ENCODE measurements at regions not wholly inside any gene's neighbourhood (a gene's known extent, or its start where the extent isn't known, plus 50 kb on each side); places are given as distances from the start of the nearest gene placed in this dataset.

DNA sequence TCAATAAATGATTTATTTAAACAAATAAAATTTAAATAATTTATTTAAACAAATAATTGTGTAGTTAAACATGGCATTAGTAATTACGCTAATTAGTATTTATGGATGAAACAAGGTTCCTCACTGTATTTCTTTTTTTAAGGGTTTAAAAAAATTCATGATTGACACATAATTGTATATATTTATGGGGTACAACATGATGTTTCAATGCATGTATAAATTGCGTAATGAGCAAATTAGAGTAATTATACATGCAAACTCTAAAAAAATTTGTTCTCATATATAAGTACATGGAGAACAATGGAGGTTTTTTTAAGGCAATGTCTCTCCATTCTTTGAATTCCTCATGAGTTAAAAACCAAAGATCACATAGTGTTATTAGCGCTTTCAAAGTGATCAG is 115.7 kb upstream of the KLF3 start:
- no peak overlapping the region for H2AFZ ChIP-seq (ENCODE audit: low read depth, low read length)
- no peaks in the 10 kb centered on the region for H3K79me2 ChIP-seq (replicated peaks; ENCODE audit: insufficient read depth, low read length)
- H3K27ac ChIP-seq (ENCODE audit: low read length) = no peak overlapping the region
- H3K4me2 ChIP-seq (ENCODE audit: low read length) = no peak overlapping the region
- H4K20me1 ChIP-seq (ENCODE audit: insufficient read depth) = no peaks in the 10 kb centered on the region
- no peaks in the 10 kb centered on the region for H3K36me3 ChIP-seq (ENCODE audit: insufficient read depth, low read length)
- TF ChIP-seq, protein P1, sequence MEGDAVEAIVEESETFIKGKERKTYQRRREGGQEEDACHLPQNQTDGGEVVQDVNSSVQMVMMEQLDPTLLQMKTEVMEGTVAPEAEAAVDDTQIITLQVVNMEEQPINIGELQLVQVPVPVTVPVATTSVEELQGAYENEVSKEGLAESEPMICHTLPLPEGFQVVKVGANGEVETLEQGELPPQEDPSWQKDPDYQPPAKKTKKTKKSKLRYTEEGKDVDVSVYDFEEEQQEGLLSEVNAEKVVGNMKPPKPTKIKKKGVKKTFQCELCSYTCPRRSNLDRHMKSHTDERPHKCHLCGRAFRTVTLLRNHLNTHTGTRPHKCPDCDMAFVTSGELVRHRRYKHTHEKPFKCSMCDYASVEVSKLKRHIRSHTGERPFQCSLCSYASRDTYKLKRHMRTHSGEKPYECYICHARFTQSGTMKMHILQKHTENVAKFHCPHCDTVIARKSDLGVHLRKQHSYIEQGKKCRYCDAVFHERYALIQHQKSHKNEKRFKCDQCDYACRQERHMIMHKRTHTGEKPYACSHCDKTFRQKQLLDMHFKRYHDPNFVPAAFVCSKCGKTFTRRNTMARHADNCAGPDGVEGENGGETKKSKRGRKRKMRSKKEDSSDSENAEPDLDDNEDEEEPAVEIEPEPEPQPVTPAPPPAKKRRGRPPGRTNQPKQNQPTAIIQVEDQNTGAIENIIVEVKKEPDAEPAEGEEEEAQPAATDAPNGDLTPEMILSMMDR (IDR thresholded peaks at IDR 0.05; ENCODE audit: poor library complexity, severe bottlenecking) = no peak
- no peak for TF ChIP-seq EZH2 (IDR thresholded peaks at IDR 0.05; ENCODE audit: borderline replicate concordance, insufficient read depth, low read length, poor library complexity, severe bottlenecking)
- TF ChIP-seq SMC3 (conservative IDR thresholded peaks at IDR 0.05; ENCODE audit: poor library complexity) = no peak
- H3K9me2 ChIP-seq (ENCODE audit: insufficient read depth, low read length) = no peaks in the 10 kb centered on the region
- H3K4me3 ChIP-seq (ENCODE audit: low read length) = no peak overlapping the region
- H3K27me3 ChIP-seq (ENCODE audit: insufficient read depth, low read depth, low read length) = no peaks in the 10 kb centered on the region
- no peaks in the 10 kb centered on the region for H3F3A ChIP-seq (ENCODE audit: insufficient read depth, low read length, poor library complexity, severe bottlenecking)
- no peak overlapping the region for H3K9ac ChIP-seq (ENCODE audit: low read length)
- H3K9me3 ChIP-seq (ENCODE audit: low read length) = no peaks in the 10 kb centered on the region

DNA sequence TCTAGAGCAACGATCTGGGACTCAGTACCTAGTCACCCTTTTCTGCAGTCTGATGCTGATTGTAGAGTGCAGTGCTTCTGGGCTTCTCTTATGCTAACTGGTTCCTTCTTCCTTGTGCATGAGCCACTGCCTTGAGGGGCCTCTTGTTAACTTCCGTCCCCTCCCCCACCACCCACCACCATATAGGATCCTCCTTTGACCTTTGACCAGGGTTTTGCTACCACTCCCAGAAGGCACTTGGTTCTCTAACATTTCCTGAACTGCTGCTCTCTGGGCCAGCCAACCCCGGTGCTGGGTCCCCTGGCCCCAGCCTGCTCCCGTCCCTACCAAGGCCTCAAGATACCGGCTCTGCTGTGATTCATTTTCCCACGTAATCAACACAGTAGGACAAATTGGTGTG is 104.6 kb upstream of the KLF3 start:
- no peaks in the 10 kb centered on the region for H3F3A ChIP-seq (ENCODE audit: insufficient read depth, low read length, poor library complexity, severe bottlenecking)
- H3K9me3 ChIP-seq (ENCODE audit: low read length) = no peaks in the 10 kb centered on the region
- no peaks in the 10 kb centered on the region for H3K9me2 ChIP-seq (ENCODE audit: insufficient read depth, low read length)
- TF ChIP-seq POLR2AphosphoS5 (IDR thresholded peaks at IDR 0.05) (no peak), SMC3 (conservative IDR thresholded peaks at IDR 0.05; ENCODE audit: poor library complexity) (no peak), EP300 (conservative IDR thresholded peaks at IDR 0.05; ENCODE audit: poor library complexity, severe bottlenecking) (no peak), EZH2 (IDR thresholded peaks at IDR 0.05; ENCODE audit: borderline replicate concordance, insufficient read depth, low read length, poor library complexity, severe bottlenecking) (no peak), MXI1 (conservative IDR thresholded peaks at IDR 0.05; ENCODE audit: poor library complexity, severe bottlenecking) (no peak), TAF1 (IDR thresholded peaks at IDR 0.05; ENCODE audit: low read depth) (no peak), RAD21 (conservative IDR thresholded peaks at IDR 0.05) (no peak)
- TF ChIP-seq, protein P1 (IDR thresholded peaks at IDR 0.05; ENCODE audit: poor library complexity, severe bottlenecking) = no peak
- TF ChIP-seq, protein P2, sequence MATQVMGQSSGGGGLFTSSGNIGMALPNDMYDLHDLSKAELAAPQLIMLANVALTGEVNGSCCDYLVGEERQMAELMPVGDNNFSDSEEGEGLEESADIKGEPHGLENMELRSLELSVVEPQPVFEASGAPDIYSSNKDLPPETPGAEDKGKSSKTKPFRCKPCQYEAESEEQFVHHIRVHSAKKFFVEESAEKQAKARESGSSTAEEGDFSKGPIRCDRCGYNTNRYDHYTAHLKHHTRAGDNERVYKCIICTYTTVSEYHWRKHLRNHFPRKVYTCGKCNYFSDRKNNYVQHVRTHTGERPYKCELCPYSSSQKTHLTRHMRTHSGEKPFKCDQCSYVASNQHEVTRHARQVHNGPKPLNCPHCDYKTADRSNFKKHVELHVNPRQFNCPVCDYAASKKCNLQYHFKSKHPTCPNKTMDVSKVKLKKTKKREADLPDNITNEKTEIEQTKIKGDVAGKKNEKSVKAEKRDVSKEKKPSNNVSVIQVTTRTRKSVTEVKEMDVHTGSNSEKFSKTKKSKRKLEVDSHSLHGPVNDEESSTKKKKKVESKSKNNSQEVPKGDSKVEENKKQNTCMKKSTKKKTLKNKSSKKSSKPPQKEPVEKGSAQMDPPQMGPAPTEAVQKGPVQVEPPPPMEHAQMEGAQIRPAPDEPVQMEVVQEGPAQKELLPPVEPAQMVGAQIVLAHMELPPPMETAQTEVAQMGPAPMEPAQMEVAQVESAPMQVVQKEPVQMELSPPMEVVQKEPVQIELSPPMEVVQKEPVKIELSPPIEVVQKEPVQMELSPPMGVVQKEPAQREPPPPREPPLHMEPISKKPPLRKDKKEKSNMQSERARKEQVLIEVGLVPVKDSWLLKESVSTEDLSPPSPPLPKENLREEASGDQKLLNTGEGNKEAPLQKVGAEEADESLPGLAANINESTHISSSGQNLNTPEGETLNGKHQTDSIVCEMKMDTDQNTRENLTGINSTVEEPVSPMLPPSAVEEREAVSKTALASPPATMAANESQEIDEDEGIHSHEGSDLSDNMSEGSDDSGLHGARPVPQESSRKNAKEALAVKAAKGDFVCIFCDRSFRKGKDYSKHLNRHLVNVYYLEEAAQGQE (IDR thresholded peaks at IDR 0.05; ENCODE audit: borderline replicate concordance) = no peak
- no peak overlapping the region for H3K4me2 ChIP-seq (ENCODE audit: low read length)
- H3K36me3 ChIP-seq (ENCODE audit: insufficient read depth, low read length) = no peaks in the 10 kb centered on the region
- H3K79me2 ChIP-seq (replicated peaks; ENCODE audit: insufficient read depth, low read length) = no peaks in the 10 kb centered on the region
- H3K9ac ChIP-seq (ENCODE audit: low read length) = no peak overlapping the region
- no peaks in the 10 kb centered on the region for H4K20me1 ChIP-seq (ENCODE audit: insufficient read depth)
- H3K4me3 ChIP-seq (ENCODE audit: low read length) = no peak overlapping the region
- H3K27ac ChIP-seq (ENCODE audit: low read length) = no peak overlapping the region
- no peaks in the 10 kb centered on the region for H3K27me3 ChIP-seq (ENCODE audit: insufficient read depth, low read depth, low read length)
- no peak overlapping the region for H2AFZ ChIP-seq (ENCODE audit: low read depth, low read length)
